Vagina (tissue), 2 donors: ENCODE measurements at regions not wholly inside any gene's neighbourhood (a gene's known extent, or its start where the extent isn't known, plus 50 kb on each side); places are given as distances from the start of the nearest gene placed in this dataset.

Source experiments
- DNase-seq, 2 donors: peaks; one replicate each; pipeline ENCODE4 v3.0.0-alpha.2; 2017; ENCODE audit errors: extremely low spot score in 2 of 2
- H3K27ac ChIP-seq: fragments of 200-600 bp; sonication (generic); one replicate; pipeline ENCODE4 v1.5.1; 2019
- H3K27me3 ChIP-seq: fragments of 200-600 bp; sonication (generic); one replicate; pipeline ENCODE4 v1.5.1; 2019
- H3K36me3 ChIP-seq, 2 donors: fragments of 200-600 bp; sonication (generic); one replicate each; pipeline ENCODE4 v1.5.1; 2017 to 2019
- H3K4me1 ChIP-seq: fragments of 200-600 bp; sonication (generic); one replicate; pipeline ENCODE4 v1.5.1; 2019
- H3K4me3 ChIP-seq, 2 donors: fragments of 200-600 bp; sonication (generic); 1 replicate in 1 of 2; 2 replicates in 1 of 2; pipeline ENCODE4 v1.5.1; 2016 to 2019
- H3K9me3 ChIP-seq: fragments of 200-600 bp; sonication (generic); one replicate; pipeline ENCODE4 v1.5.1; 2019
- POLR2A ChIP-seq, 2 donors: fragments of 450-650 bp; IDR thresholded peaks; one replicate each; pipeline ENCODE4 v1.6.1; 2017; ENCODE audit warnings: antibody characterized with exemption in 2 of 2, mild to moderate bottlenecking in 2 of 2, moderate library complexity in 2 of 2
- POLR2AphosphoS5 ChIP-seq, 2 donors: sonication (generic); formaldehyde crosslinking; IDR thresholded peaks; one replicate each; pipeline ENCODE4 v1.9.0; 2017; ENCODE audit warnings: antibody characterized with exemption in 2 of 2, mild to moderate bottlenecking in 2 of 2, low read depth in 1 of 2; ENCODE audit not compliant: insufficient read depth in 1 of 2
- intact Hi-C: fragments of 100-400 bp; cut with DNase I; formaldehyde crosslinking; loops from one replicate; pipeline ENCODE4 v1.15.1; 2023
- TF ChIP-seq, protein P1 (sequence below), 3 experiments: fragments of 450-650 bp in 2 of 3; fragments of 200-600 bp in 1 of 3; sonication (generic) in 1 of 3; IDR thresholded peaks; one replicate each; pipeline ENCODE4 v1.5.1; 2017 to 2019; ENCODE audit warnings: antibody characterized with exemption in 3 of 3, mild to moderate bottlenecking in 2 of 3, moderate library complexity in 2 of 3

- no peak for DNase-seq
- Histone ChIP-seq H3K9me3 (no peaks in the 10 kb centered on the region), H3K36me3 (no peaks in the 10 kb centered on the region), H3K27ac (no peak overlapping the region), H3K27me3 (no peaks in the 10 kb centered on the region), H3K4me1 (no peaks in the 10 kb centered on the region), H3K4me3 (no peak overlapping the region)
- TF ChIP-seq POLR2A (IDR thresholded peaks at IDR 0.05): no peak
- TF ChIP-seq, protein P1, sequence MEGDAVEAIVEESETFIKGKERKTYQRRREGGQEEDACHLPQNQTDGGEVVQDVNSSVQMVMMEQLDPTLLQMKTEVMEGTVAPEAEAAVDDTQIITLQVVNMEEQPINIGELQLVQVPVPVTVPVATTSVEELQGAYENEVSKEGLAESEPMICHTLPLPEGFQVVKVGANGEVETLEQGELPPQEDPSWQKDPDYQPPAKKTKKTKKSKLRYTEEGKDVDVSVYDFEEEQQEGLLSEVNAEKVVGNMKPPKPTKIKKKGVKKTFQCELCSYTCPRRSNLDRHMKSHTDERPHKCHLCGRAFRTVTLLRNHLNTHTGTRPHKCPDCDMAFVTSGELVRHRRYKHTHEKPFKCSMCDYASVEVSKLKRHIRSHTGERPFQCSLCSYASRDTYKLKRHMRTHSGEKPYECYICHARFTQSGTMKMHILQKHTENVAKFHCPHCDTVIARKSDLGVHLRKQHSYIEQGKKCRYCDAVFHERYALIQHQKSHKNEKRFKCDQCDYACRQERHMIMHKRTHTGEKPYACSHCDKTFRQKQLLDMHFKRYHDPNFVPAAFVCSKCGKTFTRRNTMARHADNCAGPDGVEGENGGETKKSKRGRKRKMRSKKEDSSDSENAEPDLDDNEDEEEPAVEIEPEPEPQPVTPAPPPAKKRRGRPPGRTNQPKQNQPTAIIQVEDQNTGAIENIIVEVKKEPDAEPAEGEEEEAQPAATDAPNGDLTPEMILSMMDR (IDR thresholded peaks at IDR 0.05): no peak
- intact Hi-C loops: no loop called here
Measured at GRCh38 chr11:70637186-70637800, 239.0 kb downstream of the CTTN start.

GRCh38 chr11:70637949-70638583, 239.7 kb downstream of the CTTN start:
- Histone ChIP-seq H3K36me3 (no peaks in the 10 kb centered on the region), H3K4me3 (no peak overlapping the region), H3K4me1 (no peaks in the 10 kb centered on the region), H3K27me3 (no peaks in the 10 kb centered on the region), H3K9me3 (no peaks in the 10 kb centered on the region), H3K27ac (no peak overlapping the region)
- TF ChIP-seq POLR2AphosphoS5 (IDR thresholded peaks at IDR 0.05; ENCODE audit: insufficient read depth in 1 of 2, low read depth in 1 of 2) (no peak), POLR2A (IDR thresholded peaks at IDR 0.05) (no peak)
- TF ChIP-seq, protein P1 (IDR thresholded peaks at IDR 0.05): no peak
- no peak for DNase-seq
- intact Hi-C loops: no loop called here

GRCh38 chr11:70640408-70640807, 242.1 kb downstream of the CTTN start:
- intact Hi-C loops: loop anchor here (10.0 kb wide), 1 partner anchor 64 kb away; no protein-coding TSS in a partner anchor
- H3K4me1 ChIP-seq: no peaks in the 10 kb centered on the region
- no peaks in the 10 kb centered on the region for H3K36me3 ChIP-seq
- TF ChIP-seq POLR2A (IDR thresholded peaks at IDR 0.05): no peak
- no peaks in the 10 kb centered on the region for H3K27me3 ChIP-seq
- H3K27ac ChIP-seq: no peak overlapping the region
- H3K9me3 ChIP-seq: no peaks in the 10 kb centered on the region
- DNase-seq: no peak
- no peak overlapping the region for H3K4me3 ChIP-seq

DNA sequence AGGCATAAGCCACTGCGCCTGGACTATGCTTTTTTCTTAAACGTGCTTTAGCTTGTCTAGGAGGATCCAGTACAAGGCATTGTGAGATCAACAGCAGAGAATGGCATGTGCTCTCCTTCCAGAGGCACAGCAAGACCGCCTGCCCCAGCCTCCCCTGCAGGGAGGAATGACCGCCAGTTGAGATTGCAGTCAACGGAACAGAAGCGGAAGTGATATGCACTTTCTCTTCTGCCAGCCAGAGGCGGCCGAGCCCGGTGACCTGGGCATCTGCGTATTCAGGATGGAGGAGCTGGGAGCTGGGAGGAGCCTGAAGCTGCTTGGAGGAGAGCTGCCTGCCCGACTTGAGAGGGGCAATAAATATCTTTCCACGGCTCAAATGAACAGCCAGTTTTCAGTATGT, 243.0 kb downstream of the CTTN start:
- H3K27ac ChIP-seq: no peak overlapping the region
- no peaks in the 10 kb centered on the region for H3K36me3 ChIP-seq
- H3K27me3 ChIP-seq: no peaks in the 10 kb centered on the region
- no peak for DNase-seq
- H3K9me3 ChIP-seq: no peaks in the 10 kb centered on the region
- intact Hi-C loops: loop anchor here (10.0 kb wide), 1 partner anchor 63 kb away; no protein-coding TSS in a partner anchor
- TF ChIP-seq, protein P1 (IDR thresholded peaks at IDR 0.05): no peak
- TF ChIP-seq POLR2A (IDR thresholded peaks at IDR 0.05) (no peak), POLR2AphosphoS5 (IDR thresholded peaks at IDR 0.05; ENCODE audit: insufficient read depth in 1 of 2, low read depth in 1 of 2) (no peak)
- H3K4me1 ChIP-seq: no peaks in the 10 kb centered on the region
- H3K4me3 ChIP-seq: no peak overlapping the region

- no peaks in the 10 kb centered on the region for H3K27me3 ChIP-seq
- intact Hi-C loops: loop anchor here (10.0 kb wide), 1 partner anchor 63 kb away; no protein-coding TSS in a partner anchor
- no peaks in the 10 kb centered on the region for H3K36me3 ChIP-seq
- H3K4me3 ChIP-seq: no peak overlapping the region
- no peak for DNase-seq
- TF ChIP-seq POLR2AphosphoS5 (IDR thresholded peaks at IDR 0.05; ENCODE audit: insufficient read depth in 1 of 2, low read depth in 1 of 2): no peak
- TF ChIP-seq POLR2A (IDR thresholded peaks at IDR 0.05): no peak
- TF ChIP-seq, protein P1 (IDR thresholded peaks at IDR 0.05): no peak
- H3K4me1 ChIP-seq: no peaks in the 10 kb centered on the region
- H3K9me3 ChIP-seq: no peaks in the 10 kb centered on the region
- no peak overlapping the region for H3K27ac ChIP-seq
Measured at GRCh38 chr11:70642266-70642665, 243.9 kb downstream of the CTTN start.
